ENCODE measurements at regions not wholly inside any gene's neighbourhood (a gene's known extent, or its start where the extent isn't known, plus 50 kb on each side); places are given as distances from the start of the nearest gene placed in this dataset.

DNA sequence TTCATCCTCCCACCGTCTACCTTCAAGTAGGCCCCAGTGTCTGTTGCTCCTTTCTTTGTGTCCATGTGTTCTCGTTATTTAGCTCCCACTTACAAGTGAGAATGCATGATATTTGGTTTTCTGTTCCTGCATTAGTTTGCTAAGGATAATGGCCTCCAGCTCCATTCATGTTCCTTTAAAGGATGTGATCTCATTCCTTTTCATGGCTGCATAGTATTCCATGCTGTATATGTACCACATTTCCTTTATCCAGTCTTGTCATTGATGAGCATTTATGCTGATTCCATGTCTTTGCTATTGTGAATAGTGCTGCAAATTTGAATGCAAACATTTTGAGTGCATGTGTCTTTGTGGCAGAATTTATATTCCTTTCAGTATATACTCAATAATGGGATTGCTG, 259.6 kb upstream of the PELI2 start:
- TF ChIP-seq, protein P1, sequence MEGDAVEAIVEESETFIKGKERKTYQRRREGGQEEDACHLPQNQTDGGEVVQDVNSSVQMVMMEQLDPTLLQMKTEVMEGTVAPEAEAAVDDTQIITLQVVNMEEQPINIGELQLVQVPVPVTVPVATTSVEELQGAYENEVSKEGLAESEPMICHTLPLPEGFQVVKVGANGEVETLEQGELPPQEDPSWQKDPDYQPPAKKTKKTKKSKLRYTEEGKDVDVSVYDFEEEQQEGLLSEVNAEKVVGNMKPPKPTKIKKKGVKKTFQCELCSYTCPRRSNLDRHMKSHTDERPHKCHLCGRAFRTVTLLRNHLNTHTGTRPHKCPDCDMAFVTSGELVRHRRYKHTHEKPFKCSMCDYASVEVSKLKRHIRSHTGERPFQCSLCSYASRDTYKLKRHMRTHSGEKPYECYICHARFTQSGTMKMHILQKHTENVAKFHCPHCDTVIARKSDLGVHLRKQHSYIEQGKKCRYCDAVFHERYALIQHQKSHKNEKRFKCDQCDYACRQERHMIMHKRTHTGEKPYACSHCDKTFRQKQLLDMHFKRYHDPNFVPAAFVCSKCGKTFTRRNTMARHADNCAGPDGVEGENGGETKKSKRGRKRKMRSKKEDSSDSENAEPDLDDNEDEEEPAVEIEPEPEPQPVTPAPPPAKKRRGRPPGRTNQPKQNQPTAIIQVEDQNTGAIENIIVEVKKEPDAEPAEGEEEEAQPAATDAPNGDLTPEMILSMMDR (IDR thresholded peaks at IDR 0.05), result no peak
- no peak for TF ChIP-seq POLR2A (IDR thresholded peaks at IDR 0.05)
